H1 (cell line): ENCODE measurements at regions not wholly inside any gene's neighbourhood (a gene's known extent, or its start where the extent isn't known, plus 50 kb on each side); places are given as distances from the start of the nearest gene placed in this dataset.

ENCODE experiments used
- CHD1 ChIP-seq: IDR thresholded peaks from 2 replicates; pipeline ENCODE4 v1.6.1; 2012; ENCODE audit warnings: low read depth, low read length, improper control_type of control experiment
- SP2 ChIP-seq: IDR thresholded peaks from 2 replicates; pipeline ENCODE4 v1.6.1; 2012; ENCODE audit warnings: mild to moderate bottlenecking, low read length, inconsistent platforms
- TBP ChIP-seq: IDR thresholded peaks from 2 replicates; pipeline ENCODE4 v1.6.1; 2011; ENCODE audit warnings: low read depth, low read length, improper control_type of control experiment
- TF ChIP-seq, protein P1 (sequence below), 3 experiments: IDR thresholded peaks; 1 replicate in 2 of 3; 2 replicates in 1 of 3; pipeline versions ENCODE4 v1.5.1 to v1.6.1; 2011; ENCODE audit warnings: low read length in 3 of 3, mild to moderate bottlenecking in 3 of 3, inconsistent platforms in 2 of 3, low read depth in 1 of 3, moderate library complexity in 1 of 3; ENCODE audit not compliant: insufficient read depth in 1 of 3; ENCODE audit errors: control extremely low read depth in 1 of 3

- TF ChIP-seq, protein P1, sequence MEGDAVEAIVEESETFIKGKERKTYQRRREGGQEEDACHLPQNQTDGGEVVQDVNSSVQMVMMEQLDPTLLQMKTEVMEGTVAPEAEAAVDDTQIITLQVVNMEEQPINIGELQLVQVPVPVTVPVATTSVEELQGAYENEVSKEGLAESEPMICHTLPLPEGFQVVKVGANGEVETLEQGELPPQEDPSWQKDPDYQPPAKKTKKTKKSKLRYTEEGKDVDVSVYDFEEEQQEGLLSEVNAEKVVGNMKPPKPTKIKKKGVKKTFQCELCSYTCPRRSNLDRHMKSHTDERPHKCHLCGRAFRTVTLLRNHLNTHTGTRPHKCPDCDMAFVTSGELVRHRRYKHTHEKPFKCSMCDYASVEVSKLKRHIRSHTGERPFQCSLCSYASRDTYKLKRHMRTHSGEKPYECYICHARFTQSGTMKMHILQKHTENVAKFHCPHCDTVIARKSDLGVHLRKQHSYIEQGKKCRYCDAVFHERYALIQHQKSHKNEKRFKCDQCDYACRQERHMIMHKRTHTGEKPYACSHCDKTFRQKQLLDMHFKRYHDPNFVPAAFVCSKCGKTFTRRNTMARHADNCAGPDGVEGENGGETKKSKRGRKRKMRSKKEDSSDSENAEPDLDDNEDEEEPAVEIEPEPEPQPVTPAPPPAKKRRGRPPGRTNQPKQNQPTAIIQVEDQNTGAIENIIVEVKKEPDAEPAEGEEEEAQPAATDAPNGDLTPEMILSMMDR (IDR thresholded peaks at IDR 0.05; ENCODE audit: control extremely low read depth in 1 of 3, insufficient read depth in 1 of 3, low read depth in 1 of 3, low read length in 3 of 3), result no peak
- TF ChIP-seq CHD1, result no peak
- TF ChIP-seq TBP, result no peak
- TF ChIP-seq SP2, result no peak
These were observed 207.6 kb upstream of the KLF6 start for GRCh38 chr10:3992382-3993178.
